ENCODE measurements at regions not wholly inside any gene's neighbourhood (a gene's known extent, or its start where the extent isn't known, plus 50 kb on each side); places are given as distances from the start of the nearest gene placed in this dataset.

GRCh38 chr3:180223268-180223667 is 186.5 kb upstream of the PEX5L start:
- Histone ChIP-seq H3K36me3 (no peaks in the 10 kb centered on the region), H3K9me3 (peaks cover 0 to 42% (median 17%) of the 10 kb centered on the region in 11 donors), H3K4me1 (no peaks in the 10 kb centered on the region), H3K27ac (no peak overlapping the region), H3K27me3 (no peaks in the 10 kb centered on the region), H3K4me3 (no peak overlapping the region)
- no peak for TF ChIP-seq CTCF (IDR thresholded peaks at IDR 0.05)
- intact Hi-C loops (cut with DNase I), result no loop called here
- ATAC-seq (no peak), DNase-seq (no peak)
- WGBS, 2 donors, result 60 to 70% methylated on average over 3 of the region's 3 CpGs

- TF ChIP-seq CTCF (IDR thresholded peaks at IDR 0.05), result no peak
- ATAC-seq, result no peak
- no peak for DNase-seq
- Histone ChIP-seq H3K4me1 (no peaks in the 10 kb centered on the region), H3K27me3 (no peaks in the 10 kb centered on the region), H3K4me3 (no peak overlapping the region), H3K9me3 (peaks cover 0 to 71% (median 20%) of the 10 kb centered on the region in 11 donors), H3K27ac (no peak overlapping the region), H3K36me3 (no peaks in the 10 kb centered on the region)
- intact Hi-C loops (cut with DNase I), result no loop called here
These were observed 192.4 kb upstream of the PEX5L start for GRCh38 chr3:180229113-180229512.

- no peak for TF ChIP-seq CTCF (IDR thresholded peaks at IDR 0.05)
These were observed 203.2 kb upstream of the PEX5L start for GRCh38 chr3:180239939-180240338.

GRCh38 chr3:180246688-180247195 is 210.0 kb upstream of the PEX5L start:
- DNase-seq, result no peak
- TF ChIP-seq CTCF (IDR thresholded peaks at IDR 0.05), result no peak
- ATAC-seq, result no peak
- Histone ChIP-seq H3K27ac (no peak overlapping the region), H3K4me3 (no peak overlapping the region), H3K4me1 (no peaks in the 10 kb centered on the region), H3K36me3 (no peaks in the 10 kb centered on the region), H3K9me3 (no peaks in the 10 kb centered on the region), H3K27me3 (no peaks in the 10 kb centered on the region)
- WGBS, 2 donors, result 40 to 46% methylated on average over 5 of the region's 5 CpGs
- intact Hi-C loops (cut with DNase I), result no loop called here

More at GRCh38 chr3:180239939-180240338, 203.2 kb upstream of the PEX5L start:
- DNase-seq (no peak), ATAC-seq (no peak)
- no peaks in the 10 kb centered on the region for H3K36me3 ChIP-seq
- peaks cover 0 to 16% (median 0%) of the 10 kb centered on the region in 11 donors for H3K9me3 ChIP-seq
- H3K4me1 ChIP-seq, result no peaks in the 10 kb centered on the region
- no peak overlapping the region for H3K4me3 ChIP-seq
- intact Hi-C loops (cut with DNase I), result no loop called here
- no peaks in the 10 kb centered on the region for H3K27me3 ChIP-seq
- WGBS, 2 donors, result 70 to 72% methylated on average over 2 of the region's 2 CpGs
- no peak overlapping the region for H3K27ac ChIP-seq

All from heart right ventricle (tissue), 16 donors.